ENCODE measurements at regions not wholly inside any gene's neighbourhood (a gene's known extent, or its start where the extent isn't known, plus 50 kb on each side); places are given as distances from the start of the nearest gene placed in this dataset.

DNA sequence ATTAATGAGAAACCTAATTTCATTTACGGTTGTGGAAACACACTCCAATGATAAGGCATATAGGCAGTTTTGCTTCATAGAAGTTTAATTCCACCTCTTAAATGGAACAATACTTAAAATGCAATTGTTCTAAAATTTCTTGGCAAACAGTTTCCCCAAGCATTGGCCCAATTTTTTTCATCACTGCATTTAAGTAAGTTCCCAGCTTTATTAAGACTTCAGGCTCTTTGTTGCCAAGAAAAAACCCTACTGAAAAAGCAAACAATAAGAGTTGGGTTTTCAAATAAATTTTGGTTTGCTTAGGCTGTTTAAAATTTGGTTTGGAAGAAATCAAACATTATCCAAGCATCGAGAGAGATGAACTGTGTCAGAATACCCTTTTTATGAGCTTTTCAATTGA lies 690.9 kb upstream of the NRSN1 start:
- DNase-seq: no peak
- no peak for TF ChIP-seq CTCF (IDR thresholded peaks at IDR 0.05; ENCODE audit: low read depth, low read length)
- Histone ChIP-seq H3K4me3 (ENCODE audit: low read depth, low read length) (no peak overlapping the region), H3K36me3 (no peaks in the 10 kb centered on the region), H3K27ac (no peak overlapping the region), H3K9me3 (ENCODE audit: severe bottlenecking) (no peaks in the 10 kb centered on the region), H3K27me3 (ENCODE audit: insufficient read depth, low read depth, severe bottlenecking) (no peaks in the 10 kb centered on the region)

GRCh38 chr6:23435798-23436197 lies 690.2 kb upstream of the NRSN1 start:
- Histone ChIP-seq H3K9me3 (ENCODE audit: severe bottlenecking) (no peaks in the 10 kb centered on the region), H3K4me3 (ENCODE audit: low read depth, low read length) (no peak overlapping the region), H3K27me3 (ENCODE audit: insufficient read depth, low read depth, severe bottlenecking) (no peaks in the 10 kb centered on the region), H3K36me3 (no peaks in the 10 kb centered on the region), H3K27ac (no peak overlapping the region)
- no peak for TF ChIP-seq CTCF (IDR thresholded peaks at IDR 0.05; ENCODE audit: low read depth, low read length)
- DNase-seq: no peak

- Histone ChIP-seq H3K36me3 (no peaks in the 10 kb centered on the region), H3K27me3 (ENCODE audit: insufficient read depth, low read depth, severe bottlenecking) (no peaks in the 10 kb centered on the region), H3K4me3 (ENCODE audit: low read depth, low read length) (no peak overlapping the region), H3K9me3 (ENCODE audit: severe bottlenecking) (no peaks in the 10 kb centered on the region), H3K27ac (no peak overlapping the region)
- TF ChIP-seq CTCF (IDR thresholded peaks at IDR 0.05; ENCODE audit: low read depth, low read length): no peak
- DNase-seq: no peak
These were observed 684.1 kb upstream of the NRSN1 start for GRCh38 chr6:23441808-23442461.

DNA sequence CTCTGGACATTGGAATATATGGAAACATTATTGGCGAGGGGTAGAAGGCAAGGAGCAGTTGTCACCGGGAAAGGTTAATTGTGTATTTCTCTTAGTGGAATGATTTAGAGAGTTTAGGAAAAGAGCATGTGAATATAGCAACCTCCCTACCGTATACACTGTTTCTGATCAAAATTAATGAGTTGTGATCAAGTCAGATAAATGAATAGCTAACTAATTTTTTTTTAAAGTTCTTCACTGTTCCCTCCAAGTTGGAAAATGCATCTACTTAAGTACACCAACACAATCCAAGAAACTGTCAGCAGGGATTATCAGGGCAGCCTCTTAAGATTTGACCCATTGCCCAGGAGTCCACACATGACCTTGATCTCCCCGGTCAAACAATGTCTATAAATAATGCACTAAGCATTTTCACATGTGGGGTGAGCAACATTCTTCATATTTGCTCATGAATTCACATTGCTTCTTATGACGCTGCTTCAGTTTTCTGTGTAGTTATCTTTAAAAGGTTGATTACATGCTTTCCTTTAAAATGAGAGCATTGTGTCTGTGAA lies 680.8 kb upstream of the NRSN1 start:
- Histone ChIP-seq H3K36me3 (no peaks in the 10 kb centered on the region), H3K9me3 (ENCODE audit: severe bottlenecking) (no peaks in the 10 kb centered on the region), H3K27ac (peak overlapping the region; percentile 7), H3K27me3 (ENCODE audit: insufficient read depth, low read depth, severe bottlenecking) (no peaks in the 10 kb centered on the region), H3K4me3 (ENCODE audit: low read depth, low read length) (no peak overlapping the region)
- peak; percentile 43 for DNase-seq
- TF ChIP-seq CTCF (IDR thresholded peaks at IDR 0.05; ENCODE audit: low read depth, low read length): no peak

- Histone ChIP-seq H3K9me3 (ENCODE audit: severe bottlenecking) (no peaks in the 10 kb centered on the region), H3K36me3 (no peaks in the 10 kb centered on the region), H3K27ac (peak overlapping the region; percentile 0), H3K27me3 (ENCODE audit: insufficient read depth, low read depth, severe bottlenecking) (no peaks in the 10 kb centered on the region), H3K4me3 (ENCODE audit: low read depth, low read length) (no peak overlapping the region)
- peak; percentile 43 for DNase-seq
- TF ChIP-seq CTCF (IDR thresholded peaks at IDR 0.05; ENCODE audit: low read depth, low read length): peak; percentile 72
These were observed 679.5 kb upstream of the NRSN1 start for GRCh38 chr6:23446469-23446967.
